ENCODE measurements at regions not wholly inside any gene's neighbourhood (a gene's known extent, or its start where the extent isn't known, plus 50 kb on each side); places are given as distances from the start of the nearest gene placed in this dataset.

DNA sequence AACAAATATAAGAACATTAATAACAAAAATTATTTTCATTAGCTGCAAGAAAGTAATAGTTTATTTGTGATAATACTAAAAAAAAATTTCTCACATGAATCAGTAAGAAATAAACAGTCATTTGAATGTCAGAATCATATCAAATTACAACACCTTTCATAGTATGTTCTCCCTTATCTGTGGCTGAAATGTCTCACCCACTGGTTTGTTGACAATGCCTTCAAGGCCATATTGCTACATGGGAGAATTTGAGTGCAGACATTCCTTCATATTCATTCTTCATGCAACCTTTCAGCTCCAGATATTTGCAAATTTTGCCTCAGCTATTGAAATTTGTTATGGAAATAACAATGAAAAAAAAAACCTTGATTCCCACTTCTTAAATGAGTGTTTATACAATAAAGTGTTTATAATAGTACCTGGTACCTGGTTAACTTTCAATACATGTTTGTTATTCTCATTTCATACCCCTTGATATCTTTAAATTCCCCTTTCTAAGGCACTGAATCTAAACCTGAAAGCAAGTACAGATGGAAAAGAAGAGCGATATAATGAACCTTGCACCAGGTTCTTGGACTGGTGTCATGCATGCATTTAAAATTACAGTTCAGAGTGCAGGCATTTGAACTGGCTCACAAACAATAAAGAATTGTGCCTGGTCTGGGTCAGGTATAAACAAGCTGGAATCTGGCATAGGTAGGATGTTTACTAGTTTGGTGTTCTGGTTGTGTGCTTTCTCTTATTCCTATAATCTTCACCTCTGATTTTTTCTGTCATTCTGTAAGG is 242.2 kb upstream of the ADGRL2 start (continued):
- TF ChIP-seq, protein P1, sequence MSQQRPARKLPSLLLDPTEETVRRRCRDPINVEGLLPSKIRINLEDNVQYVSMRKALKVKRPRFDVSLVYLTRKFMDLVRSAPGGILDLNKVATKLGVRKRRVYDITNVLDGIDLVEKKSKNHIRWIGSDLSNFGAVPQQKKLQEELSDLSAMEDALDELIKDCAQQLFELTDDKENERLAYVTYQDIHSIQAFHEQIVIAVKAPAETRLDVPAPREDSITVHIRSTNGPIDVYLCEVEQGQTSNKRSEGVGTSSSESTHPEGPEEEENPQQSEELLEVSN (IDR thresholded peaks at IDR 0.05), result no peak
- TF ChIP-seq TAF7 (optimal IDR thresholded peaks at IDR 0.05; ENCODE audit: borderline replicate concordance, low read depth, low read length) (no peak), RNF2 (IDR thresholded peaks at IDR 0.05; ENCODE audit: borderline replicate concordance, low read depth, low read length, missing control alignments, poor library complexity, severe bottlenecking) (no peak), SP1 (IDR thresholded peaks at IDR 0.05; ENCODE audit: low read depth, low read length) (no peak), SIRT6 (IDR thresholded peaks at IDR 0.05; ENCODE audit: low read length) (no peak)

Measured in H1 (cell line).